GM21717 (cell line): ENCODE measurements at regions not wholly inside any gene's neighbourhood (a gene's known extent, or its start where the extent isn't known, plus 50 kb on each side); places are given as distances from the start of the nearest gene placed in this dataset.
"Not testable (repeated sequence)": the region's sequence is repeated elsewhere in the genome, so short reads cannot be mapped to it uniquely, and the experiment has no call there.

ENCODE experiments used
- ATAC-seq: cut with Tn5 transposase; IDR thresholded peaks from one replicate; pipeline ENCODE4 v1.9.1; 2021; ENCODE audit warnings: mild to moderate bottlenecking, moderate library complexity; ENCODE audit not compliant: unreplicated experiment

- no peak for ATAC-seq
Measured at GRCh38 chr10:55782181-55782580, 578.9 kb downstream of the ZWINT start.

GRCh38 chr10:55766212-55766611 lies 594.8 kb downstream of the ZWINT start:
- ATAC-seq: no peak

- no peak for ATAC-seq
Measured at GRCh38 chr10:55750458-55750857, 610.6 kb downstream of the ZWINT start.

GRCh38 chr10:55747244-55747643 lies 613.8 kb downstream of the ZWINT start:
- no peak for ATAC-seq

DNA sequence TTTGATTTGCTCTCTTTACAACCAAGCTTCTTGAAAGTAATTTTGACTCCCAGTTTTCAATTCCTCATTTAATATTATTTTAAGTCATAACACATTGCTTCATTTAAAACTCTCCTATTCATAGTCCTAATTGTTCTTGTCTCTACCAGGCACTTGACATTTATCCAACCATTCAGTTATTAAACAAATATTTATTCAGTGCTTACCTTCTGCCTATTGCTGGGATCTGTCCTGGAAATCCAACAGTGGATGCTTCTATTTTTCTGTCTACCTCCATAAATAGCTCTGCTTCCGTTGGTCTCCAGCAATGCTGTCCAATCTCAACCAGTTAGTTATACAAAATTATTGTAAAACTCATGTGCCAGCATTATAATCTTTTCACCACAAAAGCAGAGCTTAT lies 615.1 kb downstream of the ZWINT start:
- ATAC-seq: no peak

GRCh38 chr10:55742487-55742886 lies 618.6 kb downstream of the ZWINT start:
- ATAC-seq: no peak

GRCh38 chr10:55740767-55741166 lies 620.3 kb downstream of the ZWINT start:
- peak; percentile 82 for ATAC-seq

- no peak for ATAC-seq
Measured at GRCh38 chr10:55740110-55740509, 620.9 kb downstream of the ZWINT start.

GRCh38 chr10:55734112-55734511 lies 626.9 kb downstream of the ZWINT start:
- ATAC-seq: no peak

GRCh38 chr10:55704950-55705349 lies 656.1 kb downstream of the ZWINT start:
- ATAC-seq: no peak

- no peak for ATAC-seq
Measured at GRCh38 chr10:55668326-55668922, 692.6 kb downstream of the ZWINT start.

DNA sequence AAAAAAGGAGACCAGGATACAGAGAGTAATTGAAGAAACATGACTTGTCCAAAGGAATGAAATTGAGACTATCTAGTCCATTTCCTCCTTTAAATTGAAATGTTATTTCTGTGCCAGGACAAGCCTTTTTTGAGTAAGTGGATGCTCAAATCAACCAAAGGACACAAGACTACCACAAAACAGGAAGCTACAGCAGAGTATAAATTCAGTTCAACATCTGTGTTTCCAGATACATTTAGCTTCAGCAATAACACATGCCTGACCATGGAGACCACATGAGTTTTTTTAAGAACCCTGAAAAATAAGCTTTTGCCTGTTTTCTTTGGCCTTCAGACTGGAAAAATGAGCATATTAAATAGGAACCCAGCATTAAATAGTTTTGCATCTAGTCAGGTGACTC lies 707.5 kb downstream of the ZWINT start:
- ATAC-seq: no peak

GRCh38 chr10:55641601-55642000 lies 719.5 kb downstream of the ZWINT start:
- ATAC-seq: peak; percentile 90

DNA sequence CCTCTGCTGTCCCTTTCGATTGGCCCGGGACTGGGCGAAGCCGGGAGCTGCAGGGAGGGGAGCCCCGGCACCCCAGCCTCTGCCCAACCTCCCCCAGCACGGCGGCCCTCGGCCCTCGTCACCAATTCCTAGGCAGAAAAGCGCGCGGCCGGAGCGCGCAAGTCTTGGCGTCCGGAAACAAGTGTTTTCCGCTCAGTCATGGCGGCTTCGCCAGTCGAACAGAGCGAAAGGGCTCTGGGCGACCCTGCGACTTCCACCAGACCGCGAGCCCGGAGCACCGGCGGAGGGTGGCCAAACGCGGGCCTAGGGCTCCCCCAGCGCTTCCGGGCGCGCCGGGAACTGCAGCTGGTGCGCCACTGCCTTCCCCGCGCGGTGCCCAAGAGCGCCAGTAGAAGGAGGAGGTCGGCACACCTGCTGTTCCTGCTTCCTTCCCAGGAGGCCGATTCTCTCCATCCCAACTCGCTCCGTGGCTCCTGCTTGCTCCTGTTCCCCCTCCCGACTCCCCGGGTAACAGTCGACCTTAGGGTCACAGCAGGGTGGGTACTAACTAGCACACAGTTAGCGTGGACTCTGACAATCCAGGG lies 729.9 kb downstream of the ZWINT start:
- ATAC-seq: peak; percentile 93

- ATAC-seq: no peak
Measured at GRCh38 chr10:55630491-55631056, 730.5 kb downstream of the ZWINT start.

DNA sequence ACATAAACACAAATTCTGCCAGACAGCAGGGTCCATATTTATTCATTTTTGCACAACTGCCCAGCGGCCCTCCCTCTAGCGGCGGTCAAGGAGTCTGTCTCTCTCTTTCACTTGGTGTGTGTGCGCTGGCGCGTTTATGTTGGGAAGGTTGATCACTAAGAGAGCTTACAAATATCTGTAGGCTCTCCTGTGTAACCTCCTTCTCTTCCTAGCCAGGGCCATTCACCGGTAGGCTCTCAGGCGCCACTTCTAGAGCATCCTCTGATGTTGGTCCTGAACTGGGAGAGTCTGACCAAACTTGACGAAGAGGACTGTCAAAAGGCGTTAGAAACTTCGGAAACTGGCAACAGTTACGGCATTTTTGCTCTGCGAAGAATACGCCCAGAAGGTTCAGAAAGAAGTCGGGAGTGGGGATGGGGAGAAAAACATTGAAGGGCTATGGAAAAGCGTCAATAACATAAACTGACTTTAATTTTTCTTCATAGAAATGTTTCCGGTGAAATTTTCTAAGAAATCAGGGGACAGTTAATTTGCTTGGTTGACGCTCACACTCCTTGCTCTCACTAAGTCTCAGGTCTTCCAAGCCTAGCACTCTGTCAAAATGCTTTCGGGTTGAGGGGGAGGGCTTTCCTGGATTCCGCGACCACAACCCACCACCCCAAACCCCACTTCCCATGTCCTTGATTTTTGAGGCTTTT lies 731.1 kb downstream of the ZWINT start:
- no peak for ATAC-seq

DNA sequence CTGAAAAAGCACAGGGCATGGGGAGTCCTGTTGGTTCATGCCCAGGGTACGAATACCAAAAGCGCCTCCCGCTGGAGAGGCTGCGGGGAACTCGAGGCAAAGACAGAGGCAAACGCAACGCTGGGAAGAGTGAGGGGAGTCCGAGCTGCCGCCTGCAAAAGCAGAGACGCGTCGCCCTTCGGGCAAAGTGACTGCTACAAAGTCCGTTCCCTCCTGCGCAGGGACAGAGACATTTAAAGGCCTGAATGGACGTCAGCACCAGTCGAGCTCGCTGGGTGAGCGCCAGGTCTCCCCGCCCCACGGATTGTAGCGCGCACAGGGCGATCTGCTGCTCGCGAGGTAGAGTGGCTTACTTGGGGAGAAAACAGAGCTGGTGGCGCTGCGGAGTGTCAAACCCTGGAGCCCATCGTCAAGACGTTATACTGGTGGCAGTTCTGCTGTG lies 732.8 kb downstream of the ZWINT start:
- ATAC-seq: no peak

GRCh38 chr10:55627501-55628051 lies 733.5 kb downstream of the ZWINT start:
- no peak for ATAC-seq

GRCh38 chr10:55601690-55602478 lies 759.2 kb downstream of the ZWINT start:
- not testable (repeated sequence) for ATAC-seq

DNA sequence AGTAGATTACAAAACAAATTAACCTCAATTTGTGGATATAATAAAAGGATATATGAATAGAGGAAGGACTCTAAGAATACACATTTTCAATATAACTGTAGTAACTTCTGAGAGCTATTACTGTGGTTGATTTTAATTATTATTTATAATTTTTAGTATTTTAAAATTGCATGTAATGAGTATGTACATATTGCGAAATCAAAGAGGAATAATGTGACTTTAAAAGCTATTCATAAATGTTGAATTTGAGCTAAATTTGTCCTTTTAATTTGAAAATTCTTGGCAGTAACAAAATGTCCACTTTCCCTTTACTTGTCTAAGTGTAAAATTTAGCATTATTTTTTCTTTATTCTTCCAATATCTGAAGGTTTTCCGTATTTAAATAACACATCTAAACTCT lies 750.6 kb upstream of the PCDH15 start:
- ATAC-seq: no peak

DNA sequence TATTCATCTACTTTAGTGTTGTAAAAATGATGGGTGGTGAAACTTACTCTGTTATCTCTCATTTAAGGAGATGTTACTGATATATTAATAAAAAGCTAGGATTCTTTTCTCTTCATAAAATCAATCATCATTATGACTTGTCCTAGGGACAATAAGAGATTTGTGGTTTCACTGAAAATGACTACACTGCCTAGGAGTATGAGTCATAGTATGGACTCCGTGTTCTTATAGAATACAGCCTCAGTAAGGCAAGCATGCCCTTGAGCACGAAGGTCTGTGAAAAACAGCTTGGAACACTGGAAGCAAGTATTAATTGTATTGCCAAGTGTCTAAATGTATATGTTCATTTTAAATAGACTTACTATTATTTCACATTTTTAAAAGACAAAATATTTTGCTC lies 749.2 kb upstream of the PCDH15 start:
- no peak for ATAC-seq
